NCI-H82 (cell line): ENCODE measurements at regions not wholly inside any gene's neighbourhood (a gene's known extent, or its start where the extent isn't known, plus 50 kb on each side); places are given as distances from the start of the nearest gene placed in this dataset.

Experiments used
- DNase-seq: peaks from one replicate; lab custom pipeline; 2025; lab: John Stamatoyannopoulos, UW

DNA sequence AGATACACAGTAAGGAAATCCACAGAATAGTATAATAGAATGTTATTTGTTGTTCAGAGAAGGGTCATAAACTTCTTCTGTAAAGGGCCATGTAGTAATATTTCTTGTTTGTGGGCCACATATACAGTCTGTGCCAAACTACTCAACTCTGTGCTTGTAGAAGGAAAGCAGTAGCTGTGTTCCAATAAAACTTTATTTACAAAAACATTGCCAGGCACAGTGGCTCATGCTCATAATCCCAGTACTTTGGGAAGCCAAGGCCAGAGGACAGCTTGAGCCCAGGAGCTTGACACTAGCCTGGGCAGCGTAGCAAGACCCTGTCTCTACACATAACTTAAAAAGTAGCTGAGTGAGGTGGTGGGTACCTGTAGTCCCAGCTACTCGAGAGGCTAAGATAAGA lies 612.8 kb upstream of the PSMD7 start:
- no peak for DNase-seq

DNA sequence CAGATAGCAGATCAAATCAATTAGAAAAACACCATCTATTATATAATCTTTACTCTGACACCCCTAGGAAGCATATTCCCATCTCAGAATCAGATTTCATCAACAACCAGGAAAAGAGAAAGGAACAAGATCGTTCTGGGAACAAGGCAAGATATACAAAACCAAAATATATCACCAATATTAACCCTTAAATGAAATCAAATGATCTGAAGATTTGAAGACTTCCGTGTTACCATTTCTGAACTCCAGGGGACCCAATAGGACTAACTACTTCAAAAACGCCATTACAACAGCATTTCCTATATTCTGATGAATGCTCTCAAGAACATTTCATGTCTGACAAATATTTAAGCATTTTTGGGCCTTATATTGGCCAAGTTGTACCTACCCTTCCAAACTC lies 624.2 kb upstream of the ZFHX3 start:
- DNase-seq = no peak

DNA sequence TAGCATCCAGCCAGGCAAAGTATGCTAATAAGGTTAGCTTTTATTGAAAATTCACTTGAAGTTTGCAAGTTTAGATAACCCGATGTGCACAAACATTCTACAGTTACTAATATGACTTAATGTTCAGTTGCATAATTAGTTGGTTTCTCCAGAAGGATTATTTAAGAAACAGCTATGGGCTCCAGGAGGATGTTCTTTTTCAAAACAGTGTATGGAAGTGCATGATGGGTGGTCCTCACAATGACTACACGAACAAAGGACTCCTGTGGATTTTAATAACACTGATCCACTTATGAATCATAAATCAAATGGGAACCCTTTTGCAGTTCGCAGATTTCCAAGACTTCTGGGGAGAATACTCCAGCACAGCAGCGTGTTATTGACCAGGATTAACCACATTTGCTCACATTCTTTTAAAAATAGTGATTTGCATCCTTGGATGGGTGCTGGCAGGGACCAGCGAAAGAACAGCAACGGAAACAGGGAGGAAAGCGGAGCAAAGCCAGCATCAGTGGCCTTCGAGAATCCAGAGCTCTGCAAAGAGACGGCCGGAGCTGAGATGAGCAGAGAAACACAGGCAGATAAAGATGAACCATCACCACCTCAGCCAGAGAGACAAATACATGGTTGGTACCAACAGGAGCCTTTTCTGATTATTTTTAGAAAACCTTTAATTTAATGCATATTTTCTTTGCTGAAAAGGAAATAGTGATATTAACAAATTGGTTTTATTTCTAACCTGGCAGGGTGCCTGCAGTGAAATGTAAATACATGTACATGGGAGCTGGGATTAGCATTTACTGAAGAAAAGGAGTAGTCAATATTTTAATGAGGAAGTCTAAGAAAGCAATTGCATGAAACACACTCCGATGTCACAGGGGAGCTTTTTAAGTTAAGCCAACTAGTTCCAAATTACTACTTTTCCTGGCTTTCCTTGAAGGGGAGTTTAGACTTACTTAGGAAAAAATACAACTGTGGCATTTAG lies 623.2 kb upstream of the ZFHX3 start:
- no peak for DNase-seq

DNA sequence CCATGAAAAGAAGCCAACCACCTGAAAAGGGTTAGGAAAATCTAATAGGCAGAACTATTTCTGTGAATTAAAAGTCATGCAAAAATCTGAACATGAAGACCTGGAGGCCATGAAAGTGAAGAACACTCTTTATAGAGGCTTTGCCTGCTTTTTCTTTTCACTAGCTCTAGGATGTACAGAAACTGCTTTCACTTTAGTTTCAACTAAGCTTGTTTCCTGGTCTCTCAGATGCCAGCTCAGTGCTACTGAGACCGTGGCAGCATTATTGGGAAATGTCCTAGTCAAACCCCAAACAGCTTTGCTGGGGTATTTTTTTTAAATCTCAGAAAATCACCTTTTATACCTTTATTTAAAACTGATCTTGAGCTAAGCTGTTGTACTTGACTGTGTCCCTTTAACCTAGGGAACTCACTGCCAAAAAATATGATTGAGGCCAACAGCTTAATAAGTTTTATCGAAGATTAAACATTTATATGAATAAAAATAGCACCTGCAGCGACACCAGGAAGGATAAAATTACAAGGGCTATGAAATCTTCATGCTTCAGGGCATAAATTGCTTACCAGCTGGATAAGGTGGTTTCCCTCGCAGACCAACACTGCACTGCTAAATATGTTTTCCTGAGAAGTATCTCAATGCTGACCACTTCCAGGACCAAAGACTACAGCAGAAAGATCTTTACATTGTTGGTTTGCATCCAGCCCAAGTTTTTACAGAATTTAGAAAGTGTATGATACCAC lies 621.8 kb upstream of the ZFHX3 start:
- no peak for DNase-seq

DNA sequence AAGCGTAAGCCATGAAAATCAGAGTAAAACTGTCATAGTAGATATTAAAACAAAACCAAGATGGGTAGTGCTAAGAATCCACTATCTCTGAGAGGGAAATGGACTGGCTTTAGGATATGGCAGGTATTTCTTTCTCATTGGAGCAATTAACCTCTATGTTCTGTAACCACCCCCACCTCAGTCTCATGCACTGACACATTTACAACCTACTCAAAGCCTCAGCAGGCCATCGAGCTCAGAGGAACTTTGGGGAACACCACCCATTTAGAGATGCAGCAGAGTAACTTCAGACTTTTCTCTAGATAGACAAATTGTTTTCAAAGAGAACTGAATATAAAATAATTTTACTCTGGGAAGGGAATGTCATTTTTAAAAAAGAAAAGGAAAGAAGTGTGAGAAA lies 615.8 kb upstream of the ZFHX3 start:
- no peak for DNase-seq

DNA sequence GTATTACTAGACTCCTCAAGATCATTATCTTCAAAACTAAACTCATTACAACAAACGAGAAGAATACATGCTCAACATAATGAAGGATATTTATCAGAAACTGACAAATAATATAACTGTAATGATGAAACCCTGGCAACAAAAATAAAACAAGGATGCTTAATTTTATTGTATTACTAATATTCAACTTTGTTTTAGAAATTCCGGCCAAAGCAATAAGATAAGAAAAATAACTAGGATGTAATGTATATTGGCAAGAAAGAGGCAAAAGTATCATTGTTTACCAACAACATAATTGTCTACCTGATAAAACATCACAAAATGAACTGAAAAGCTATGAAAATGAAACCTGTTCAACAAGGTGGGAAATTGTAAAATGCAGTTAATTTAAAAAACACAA lies 588.3 kb upstream of the ZFHX3 start:
- DNase-seq = no peak

DNA sequence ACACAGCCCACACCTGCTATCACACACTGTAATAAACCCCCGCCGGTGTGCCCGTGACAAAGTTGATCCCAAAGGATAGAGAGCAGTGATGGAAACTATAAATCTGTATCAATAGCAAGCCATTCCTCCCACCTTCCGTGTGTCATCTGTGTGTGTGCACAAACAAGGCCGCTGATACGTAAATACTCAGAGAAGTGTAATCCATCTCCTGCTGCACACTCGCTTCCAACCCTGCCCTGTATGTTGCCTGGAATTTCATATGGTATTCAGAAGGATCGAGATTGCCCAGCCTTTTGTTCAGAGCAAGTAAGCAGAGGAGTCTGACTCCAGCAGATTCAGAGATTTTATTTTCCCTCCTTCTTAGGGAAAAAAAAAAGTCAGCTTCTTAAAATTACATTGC lies 581.1 kb upstream of the ZFHX3 start:
- DNase-seq = no peak

DNA sequence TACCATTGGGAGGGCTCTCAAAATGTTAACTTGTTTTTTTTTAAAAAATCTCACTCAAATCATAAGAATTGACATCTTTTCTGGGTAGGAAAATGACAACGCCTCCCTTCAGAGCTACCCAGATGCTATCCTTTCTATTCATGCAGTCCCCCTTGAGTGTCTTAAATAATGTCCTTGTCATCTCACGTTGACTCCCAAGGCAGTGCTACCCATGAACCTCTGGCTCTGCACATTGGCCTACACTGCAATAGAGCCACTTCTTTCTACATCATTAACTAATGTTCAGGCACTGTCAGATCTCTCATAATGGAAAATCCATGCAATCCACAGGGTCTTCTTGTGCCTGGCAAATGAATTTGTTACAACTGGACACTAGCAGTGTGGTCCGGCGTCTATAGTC lies 569.8 kb upstream of the ZFHX3 start:
- no peak for DNase-seq

DNA sequence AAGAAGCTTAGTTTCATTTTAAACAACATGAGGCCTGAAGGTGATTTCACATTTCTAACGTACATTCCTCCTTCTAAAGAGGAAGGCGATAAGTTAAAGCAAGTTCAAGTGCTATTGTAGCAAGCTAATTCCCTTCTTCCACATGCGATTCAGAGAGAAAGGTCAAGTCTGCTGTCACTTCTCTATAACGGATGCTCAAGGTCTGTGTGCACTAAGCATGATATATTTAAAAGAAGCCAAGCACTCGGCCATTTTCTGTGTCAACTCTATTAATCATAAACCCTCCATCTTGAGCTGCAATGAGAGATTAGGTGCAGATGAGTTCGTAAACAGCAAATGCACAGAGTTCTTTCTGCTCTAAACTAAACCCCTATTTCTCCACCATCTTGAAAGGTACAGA lies 568.8 kb upstream of the ZFHX3 start:
- DNase-seq = no peak

DNA sequence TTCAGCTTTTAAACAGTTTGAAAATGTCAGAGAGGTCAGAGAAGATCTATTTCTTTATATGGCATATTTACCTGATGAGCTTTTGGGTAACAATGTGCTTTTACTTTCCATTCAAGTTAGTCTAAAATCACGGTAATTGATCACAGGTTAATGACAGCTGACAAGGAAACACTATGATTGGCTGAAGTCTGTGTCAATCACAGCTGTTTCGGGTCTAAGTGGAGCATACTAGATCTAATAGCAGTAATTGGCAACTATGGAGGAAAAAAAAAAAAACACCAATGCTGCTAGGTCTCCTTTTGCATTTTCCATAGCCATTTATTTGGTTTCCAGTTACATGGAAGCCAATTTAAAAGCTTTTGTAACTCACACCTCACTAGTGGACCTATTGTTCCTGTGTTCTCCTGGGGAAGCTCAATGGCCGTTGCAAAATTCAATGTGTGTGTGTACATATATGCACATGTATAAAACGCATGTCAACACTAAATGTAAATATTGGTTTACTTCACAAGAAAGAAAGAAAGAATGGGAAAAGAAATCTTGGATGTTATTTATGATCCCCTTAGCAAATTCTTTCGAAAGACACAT lies 568.3 kb upstream of the ZFHX3 start:
- DNase-seq = peak; percentile 1

DNA sequence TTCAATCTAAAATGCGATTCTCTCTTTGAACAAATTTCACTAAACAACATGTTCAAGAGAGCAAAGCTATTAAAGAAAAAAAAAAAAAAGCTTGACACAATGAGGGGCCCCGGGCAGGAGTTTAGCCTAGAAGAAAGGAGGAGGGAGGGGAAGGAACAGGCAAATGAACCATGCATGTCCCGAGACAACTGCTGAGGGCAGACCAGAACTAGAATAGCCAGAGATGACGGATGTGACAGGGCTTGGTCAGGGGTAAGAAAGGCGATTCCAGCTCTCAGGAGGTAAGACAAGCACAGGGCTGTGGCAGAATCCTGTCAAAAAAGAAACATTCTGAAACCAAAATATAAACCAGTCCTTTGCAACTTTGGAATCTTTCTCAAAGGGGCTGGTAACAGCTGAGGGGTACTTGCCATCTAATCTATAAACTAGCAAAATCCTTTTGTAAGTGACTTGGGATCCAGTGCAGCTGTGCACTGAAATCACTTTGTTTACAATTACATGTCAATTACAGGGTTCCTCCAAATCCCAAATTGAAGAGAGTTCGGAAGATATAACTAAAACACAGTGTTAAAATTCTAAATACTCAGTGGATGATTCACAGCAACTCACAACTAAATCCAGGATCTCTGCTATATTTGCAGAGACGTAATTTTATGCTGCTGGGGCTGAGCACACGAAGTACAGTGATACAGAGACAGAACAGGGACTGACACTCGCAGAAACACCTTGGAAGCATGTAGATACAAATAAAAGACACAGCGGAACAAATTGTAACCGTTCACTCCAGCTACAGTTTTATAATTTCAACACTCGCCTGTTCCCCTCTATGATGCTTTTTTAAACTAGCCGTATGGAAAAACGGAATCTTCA lies 567.4 kb upstream of the ZFHX3 start:
- DNase-seq = no peak

DNA sequence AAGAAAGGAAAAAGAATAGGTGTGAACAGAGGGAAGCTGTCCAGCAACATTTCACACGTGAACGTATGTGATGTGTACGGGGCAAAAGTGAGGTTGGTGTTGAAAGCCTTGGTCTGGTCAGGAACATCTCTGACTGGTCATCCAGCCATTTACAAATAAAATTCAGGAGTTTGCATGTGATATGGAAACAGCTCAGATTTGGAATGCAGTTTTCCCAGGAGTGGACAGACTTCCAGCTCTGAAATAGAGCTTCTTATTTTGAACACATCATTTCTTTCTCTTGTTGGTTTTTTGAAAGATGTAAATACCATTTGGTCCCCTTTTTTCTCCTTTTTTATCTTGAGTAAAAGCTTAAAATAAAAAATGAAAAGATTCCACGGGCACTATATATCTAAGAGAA lies 566.2 kb upstream of the ZFHX3 start:
- DNase-seq = no peak

DNA sequence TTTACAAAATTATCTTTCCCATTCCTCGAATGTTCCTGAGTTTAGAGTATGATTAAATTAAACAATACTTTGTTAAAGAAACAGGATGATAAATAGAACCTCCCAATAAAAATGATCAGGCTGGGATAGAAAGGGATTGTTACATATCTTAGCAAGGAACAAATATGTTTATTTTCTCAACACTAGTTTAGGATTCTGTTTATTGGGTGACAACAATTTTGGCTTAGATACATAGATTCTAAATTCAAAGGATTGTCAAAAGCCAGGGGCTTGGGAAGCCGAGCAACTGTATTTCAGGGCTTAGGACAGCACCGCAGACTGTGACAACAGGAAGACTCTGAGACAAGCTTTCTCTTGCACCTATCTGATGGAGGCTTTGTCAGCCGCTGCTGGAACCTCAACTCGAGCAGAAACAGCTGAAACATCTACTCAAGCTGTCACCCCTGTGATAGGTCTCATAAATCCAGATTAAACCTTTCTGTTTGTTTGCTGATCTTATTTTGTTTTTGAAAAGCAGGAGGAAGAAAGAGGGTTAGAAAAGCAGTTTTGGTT lies 562.8 kb upstream of the ZFHX3 start:
- DNase-seq = peak; percentile 1

DNA sequence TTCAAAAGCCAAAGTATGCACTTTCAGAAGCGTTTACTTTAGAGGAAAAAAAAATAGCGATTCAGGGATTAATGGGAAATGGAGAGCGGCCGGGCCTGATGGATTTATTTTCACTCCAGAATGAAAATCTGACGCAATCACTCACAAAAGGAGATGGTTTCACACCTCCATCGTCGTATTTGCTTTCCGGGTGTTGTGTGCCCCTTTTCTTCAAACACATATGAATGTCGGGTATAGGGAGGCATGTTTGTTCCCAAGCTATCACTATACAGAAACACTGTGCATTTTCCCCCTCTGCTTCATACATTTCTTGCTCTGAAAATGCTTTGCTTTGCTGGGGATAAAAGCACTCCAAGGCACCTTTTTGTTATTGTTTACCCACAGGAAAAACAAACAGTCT lies 562.2 kb upstream of the ZFHX3 start:
- no peak for DNase-seq

DNA sequence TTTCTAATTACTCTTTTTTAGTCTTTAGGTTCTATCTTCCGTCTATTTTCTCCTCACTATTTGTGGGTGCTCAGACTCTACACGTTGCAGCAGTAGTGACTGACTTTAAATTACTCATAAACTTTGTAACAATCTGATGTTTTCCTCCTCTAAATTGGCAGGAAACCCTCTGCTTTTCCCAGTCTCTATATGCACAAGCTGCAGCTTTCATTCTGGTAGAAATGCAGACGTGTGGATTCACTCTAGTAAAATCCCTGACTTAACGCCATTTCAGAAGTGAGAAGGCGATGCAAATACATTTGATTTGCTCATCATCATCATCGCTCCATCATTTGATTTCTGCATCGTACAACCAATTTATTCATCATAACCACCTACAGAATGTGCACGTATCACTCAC lies 561.0 kb upstream of the ZFHX3 start:
- DNase-seq = no peak

DNA sequence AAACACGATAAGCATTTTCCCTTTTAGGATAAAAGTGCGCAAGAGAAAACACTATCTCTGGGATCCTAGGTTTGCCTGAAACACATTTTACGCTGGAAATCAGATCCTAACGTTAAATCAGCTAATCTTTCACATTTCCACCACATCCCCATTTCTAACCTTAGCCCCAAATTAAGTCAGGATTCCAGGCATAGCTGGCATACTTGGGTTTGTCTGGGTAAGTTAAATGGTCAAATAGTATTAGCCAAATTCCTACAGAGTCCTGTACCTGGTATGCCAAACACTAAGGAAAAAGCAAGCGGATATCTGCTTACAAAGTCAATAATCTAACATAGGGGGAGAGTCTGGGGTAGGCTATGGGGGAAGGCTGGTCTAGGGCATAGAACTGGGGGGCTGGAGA lies 557.4 kb upstream of the ZFHX3 start:
- DNase-seq = no peak

DNA sequence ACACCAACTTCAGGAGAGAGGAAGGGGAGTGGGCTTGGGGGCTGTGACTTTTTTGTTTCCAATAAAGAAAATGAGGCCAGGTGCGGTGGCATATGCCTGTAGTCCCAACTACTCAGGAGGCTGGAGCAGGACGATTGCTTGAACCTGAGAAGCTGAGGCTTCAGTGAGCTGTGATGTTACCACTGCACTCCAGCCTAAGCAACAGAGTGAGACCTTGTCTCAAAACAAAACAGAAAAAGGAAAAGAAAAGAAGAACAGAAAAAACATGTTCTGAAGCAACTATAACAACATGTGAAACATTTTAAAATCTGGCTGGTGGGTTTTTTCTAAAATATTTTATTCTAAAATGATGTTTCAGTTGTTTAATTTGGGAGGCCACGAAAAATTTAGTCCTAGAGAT lies 554.0 kb upstream of the ZFHX3 start:
- no peak for DNase-seq

DNA sequence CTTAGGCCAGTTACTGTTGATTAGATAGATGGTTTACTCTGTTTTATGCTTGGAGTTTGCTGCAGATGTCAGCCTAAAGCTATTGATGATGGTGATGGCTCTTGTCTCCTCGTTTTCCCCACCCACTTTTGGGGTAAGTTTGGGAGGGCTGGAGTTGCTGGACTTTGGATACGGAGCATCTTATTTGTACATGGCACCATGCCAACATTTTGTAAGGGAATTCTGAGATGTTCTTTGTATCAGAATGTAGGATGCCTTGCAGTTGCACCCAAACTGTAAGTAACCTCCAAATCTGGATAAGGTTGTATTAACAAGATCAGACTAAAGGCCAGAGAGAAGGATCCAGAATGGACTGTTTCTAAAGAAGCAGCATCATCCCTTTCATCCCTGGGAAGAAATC lies 551.9 kb upstream of the ZFHX3 start:
- no peak for DNase-seq

DNA sequence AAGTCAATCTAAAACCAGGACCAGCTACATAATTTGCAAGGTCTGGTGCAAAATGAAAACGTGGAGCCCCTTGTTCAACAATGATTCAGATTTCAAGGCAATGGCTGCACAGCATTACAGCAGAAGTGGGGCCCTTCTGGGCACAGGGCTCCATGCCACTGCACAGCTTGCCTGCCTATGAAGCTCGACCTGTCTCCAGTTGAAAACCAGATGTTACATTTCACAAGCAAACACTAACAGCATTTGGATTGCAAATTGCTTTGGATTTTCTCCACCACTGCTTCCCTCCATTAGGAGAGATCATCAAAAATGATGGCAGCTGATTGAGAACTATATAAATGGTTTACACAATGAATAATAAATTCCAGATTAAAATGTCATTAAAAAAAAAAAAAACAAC lies 551.4 kb upstream of the ZFHX3 start:
- DNase-seq = no peak

DNA sequence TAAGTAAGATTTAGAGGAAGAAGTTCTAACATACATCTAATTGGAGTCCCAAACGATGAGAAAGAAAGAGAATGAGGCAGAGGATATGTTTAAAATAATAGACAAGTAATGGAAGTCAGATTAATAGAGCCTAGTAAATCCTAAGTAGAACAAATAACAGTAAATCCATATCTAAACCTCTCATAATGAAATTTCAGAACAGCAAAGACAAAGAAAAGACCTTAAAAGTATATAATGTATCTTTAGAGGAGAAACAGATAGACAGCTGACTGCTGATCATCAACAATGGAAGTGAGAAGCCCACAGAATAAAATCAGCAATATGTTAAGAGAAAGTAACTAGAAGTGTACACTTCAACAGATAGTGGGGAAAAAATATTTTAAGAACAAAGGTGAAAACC lies 536.2 kb upstream of the ZFHX3 start:
- no peak for DNase-seq

DNA sequence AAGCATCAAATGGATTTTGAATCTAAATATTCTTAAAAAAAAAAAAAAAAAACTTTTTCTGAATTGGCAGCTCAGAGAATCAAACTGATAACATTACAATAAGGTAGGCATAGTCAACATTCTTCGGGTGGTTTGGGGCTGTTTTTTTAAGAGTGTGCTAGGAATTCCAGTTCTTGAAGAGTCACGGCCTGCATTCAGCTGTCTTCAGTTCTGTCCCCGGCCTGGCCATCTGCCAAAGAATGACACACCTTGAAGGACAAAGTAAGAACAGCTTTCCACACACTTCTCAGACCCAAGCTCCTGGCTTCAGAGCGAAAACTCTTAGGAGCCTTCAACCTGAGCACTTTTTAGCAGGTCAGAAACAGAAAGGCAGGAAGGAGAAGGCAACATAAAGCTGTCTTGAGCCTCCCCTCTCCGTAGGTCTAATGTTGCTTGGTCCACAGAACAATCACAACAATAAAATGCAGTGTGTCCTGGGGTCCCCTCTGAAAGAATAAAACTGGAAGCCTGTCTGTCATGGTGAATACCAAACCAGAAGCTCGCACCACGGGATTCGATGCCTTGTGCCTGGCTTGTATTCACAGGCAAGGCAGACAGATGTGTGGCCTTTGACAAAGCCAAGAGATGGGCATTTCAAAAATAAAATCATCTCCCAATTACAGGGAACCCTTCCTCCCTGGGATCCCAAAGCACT lies 524.4 kb upstream of the ZFHX3 start:
- DNase-seq = peak; percentile 44
